GM23248 (cell line): ENCODE measurements at regions not wholly inside any gene's neighbourhood (a gene's known extent, or its start where the extent isn't known, plus 50 kb on each side); places are given as distances from the start of the nearest gene placed in this dataset.
A peak's percentile ranks its signal among the peaks of the same experiment; 100 is the strongest.

Experiments used
- DNase-seq: peaks from one replicate; pipeline ENCODE4 v3.0.0-alpha.2; 2015
- H2AFZ ChIP-seq: fragments of 200-600 bp; sonication (generic); 2 replicates; pipeline ENCODE4 v1.6.1; 2016; ENCODE audit warnings: antibody characterized with exemption
- H3F3A ChIP-seq: fragments of 200-600 bp; sonication (generic); 2 replicates; pipeline ENCODE4 v1.6.1; 2016; ENCODE audit warnings: mild to moderate bottlenecking, antibody characterized with exemption, mixed run types; ENCODE audit not compliant: insufficient read depth
- H3K27ac ChIP-seq: fragments of 200-600 bp; sonication (generic); 2 replicates; pipeline ENCODE4 v1.5.1; 2016; ENCODE audit warnings: mild to moderate bottlenecking
- H3K27me3 ChIP-seq: fragments of 200-600 bp; sonication (generic); replicated peaks from 2 replicates; pipeline ENCODE4 v1.6.1; 2016; ENCODE audit warnings: mild to moderate bottlenecking; ENCODE audit not compliant: insufficient read depth
- H3K36me3 ChIP-seq: fragments of 200-600 bp; sonication (generic); 2 replicates; pipeline ENCODE4 v1.6.1; 2016; ENCODE audit warnings: low read depth, mild to moderate bottlenecking
- H3K4me1 ChIP-seq: fragments of 200-600 bp; sonication (generic); 2 replicates; pipeline ENCODE4 v1.6.1; 2016; ENCODE audit warnings: mild to moderate bottlenecking; ENCODE audit not compliant: insufficient read depth
- H3K4me2 ChIP-seq: fragments of 200-600 bp; sonication (generic); one replicate; pipeline ENCODE4 v1.6.1; 2016; ENCODE audit warnings: mild to moderate bottlenecking; ENCODE audit not compliant: unreplicated experiment
- H3K4me3 ChIP-seq: fragments of 200-600 bp; sonication (generic); 2 replicates; pipeline ENCODE4 v1.5.1; 2016; ENCODE audit warnings: mild to moderate bottlenecking
- H3K79me2 ChIP-seq: fragments of 200-600 bp; sonication (generic); 2 replicates; pipeline ENCODE4 v1.6.1; 2016; ENCODE audit warnings: mild to moderate bottlenecking; ENCODE audit not compliant: insufficient read depth
- H3K9ac ChIP-seq: fragments of 200-600 bp; sonication (generic); 2 replicates; pipeline ENCODE4 v1.6.1; 2016; ENCODE audit warnings: mild to moderate bottlenecking
- H3K9me2 ChIP-seq: fragments of 200-600 bp; sonication (generic); 2 replicates; pipeline ENCODE4 v1.6.1; 2016; ENCODE audit warnings: mixed run types, mild to moderate bottlenecking, moderate library complexity; ENCODE audit not compliant: insufficient read depth
- H3K9me3 ChIP-seq: fragments of 200-600 bp; sonication (generic); one replicate; pipeline ENCODE4 v1.6.1; 2017; ENCODE audit warnings: low read depth
- H4K20me1 ChIP-seq: fragments of 200-600 bp; sonication (generic); 2 replicates; pipeline ENCODE4 v1.6.0; 2016; ENCODE audit not compliant: insufficient read depth
- EZH2 ChIP-seq: fragments of 200-600 bp; sonication (generic); IDR thresholded peaks from 2 replicates; pipeline ENCODE4 v1.6.1; 2018; ENCODE audit warnings: antibody characterized with exemption, mild to moderate bottlenecking; ENCODE audit not compliant: insufficient read depth, poor library complexity, severe bottlenecking
- EZH2phosphoT487 ChIP-seq: fragments of 200-600 bp; sonication (generic); IDR thresholded peaks from 2 replicates; pipeline ENCODE4 v1.6.1; 2018; ENCODE audit warnings: antibody characterized with exemption, moderate library complexity, mild to moderate bottlenecking, low read depth; ENCODE audit not compliant: insufficient read depth
- WGBS, 2 experiments: methylation state at CpG; one replicate each; pipeline ENCODE4 v1.1.6; 2015 to 2017; ENCODE audit warnings: low lambda C conversion rate in 2 of 2, low coverage in 1 of 2; ENCODE audit errors: missing lambda C conversion rate in 2 of 2; 5-methylcytosine and 5-hydroxymethylcytosine counted together
- in situ Hi-C: fragments of 300-500 bp; cut with MboI; formaldehyde crosslinking; loops from 2 replicates; pipeline ENCODE4 v1.15.0; 2020

DNA sequence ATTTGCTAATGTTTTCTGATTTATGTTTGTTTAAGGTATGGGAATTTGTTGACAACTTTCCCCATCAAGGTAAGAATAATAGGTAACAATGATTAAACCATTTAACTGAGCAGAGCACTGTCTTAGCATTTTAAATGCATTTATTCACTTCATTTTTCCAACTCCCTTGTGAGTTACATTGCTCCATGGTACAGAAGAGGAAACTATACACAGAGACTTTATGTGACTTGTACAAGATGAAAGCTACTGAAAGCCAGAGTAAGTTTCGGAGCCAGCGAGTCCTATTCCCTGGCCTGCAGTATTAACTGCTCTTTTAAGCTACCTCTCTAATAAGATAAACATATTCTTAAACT lies 708.8 kb downstream of the HDGFL1 start:
- Histone ChIP-seq H4K20me1 (no peaks in the 10 kb centered on the region), H3K36me3 (no peaks in the 10 kb centered on the region), H3K79me2 (no peaks in the 10 kb centered on the region), H3K4me3 (no peak overlapping the region), H3K9me2 (no peaks in the 10 kb centered on the region), H2AFZ (no peak overlapping the region), H3K4me2 (no peak overlapping the region), H3F3A (no peaks in the 10 kb centered on the region), H3K4me1 (no peaks in the 10 kb centered on the region), H3K9ac (no peak overlapping the region), H3K27ac (no peak overlapping the region), H3K27me3 (no peaks in the 10 kb centered on the region), H3K9me3 (no peaks in the 10 kb centered on the region)
- in situ Hi-C loops = no loop called here
- WGBS, 2 experiments = 72 to 83% methylated on average over 2 of the region's 2 CpGs
- TF ChIP-seq EZH2 (no peak), EZH2phosphoT487 (no peak)
- no peak for DNase-seq

DNA sequence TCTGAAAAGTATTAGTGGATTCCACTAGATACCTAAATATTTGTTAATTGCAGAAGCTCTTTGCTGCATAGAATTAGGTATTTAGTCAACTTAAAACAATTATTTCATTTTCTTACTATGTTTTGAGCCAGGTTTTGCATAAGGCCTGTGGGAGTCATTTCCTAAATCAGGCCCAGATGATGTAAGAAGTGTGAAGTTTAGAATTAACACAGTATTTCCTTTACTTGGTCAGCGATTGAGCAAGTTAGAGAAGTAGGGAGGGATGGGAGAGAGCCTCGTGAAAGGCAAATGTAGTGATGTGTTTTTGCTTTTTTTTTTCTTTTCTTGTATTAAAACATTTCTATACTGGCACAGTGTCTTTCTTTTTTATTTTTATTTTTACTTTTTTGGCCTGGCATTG lies 711.1 kb downstream of the HDGFL1 start:
- no peak for TF ChIP-seq EZH2
- TF ChIP-seq EZH2phosphoT487 = no peak
- H3K4me2 ChIP-seq = no peak overlapping the region
- no peak overlapping the region for H3K9ac ChIP-seq
- no peak overlapping the region for H3K27ac ChIP-seq
- no peaks in the 10 kb centered on the region for H3K27me3 ChIP-seq
- H3K4me1 ChIP-seq = no peaks in the 10 kb centered on the region
- DNase-seq = peak; percentile 6
- H2AFZ ChIP-seq = no peak overlapping the region
- no peaks in the 10 kb centered on the region for H3K9me2 ChIP-seq
- WGBS, 2 experiments = 2 to 3% methylated on average over 2 of the region's 2 CpGs
- H3K4me3 ChIP-seq = no peak overlapping the region
- in situ Hi-C loops = no loop called here
- H3K79me2 ChIP-seq = no peaks in the 10 kb centered on the region
- H3K36me3 ChIP-seq = no peaks in the 10 kb centered on the region
- no peaks in the 10 kb centered on the region for H3F3A ChIP-seq
- no peaks in the 10 kb centered on the region for H3K9me3 ChIP-seq
- H4K20me1 ChIP-seq = no peaks in the 10 kb centered on the region

DNA sequence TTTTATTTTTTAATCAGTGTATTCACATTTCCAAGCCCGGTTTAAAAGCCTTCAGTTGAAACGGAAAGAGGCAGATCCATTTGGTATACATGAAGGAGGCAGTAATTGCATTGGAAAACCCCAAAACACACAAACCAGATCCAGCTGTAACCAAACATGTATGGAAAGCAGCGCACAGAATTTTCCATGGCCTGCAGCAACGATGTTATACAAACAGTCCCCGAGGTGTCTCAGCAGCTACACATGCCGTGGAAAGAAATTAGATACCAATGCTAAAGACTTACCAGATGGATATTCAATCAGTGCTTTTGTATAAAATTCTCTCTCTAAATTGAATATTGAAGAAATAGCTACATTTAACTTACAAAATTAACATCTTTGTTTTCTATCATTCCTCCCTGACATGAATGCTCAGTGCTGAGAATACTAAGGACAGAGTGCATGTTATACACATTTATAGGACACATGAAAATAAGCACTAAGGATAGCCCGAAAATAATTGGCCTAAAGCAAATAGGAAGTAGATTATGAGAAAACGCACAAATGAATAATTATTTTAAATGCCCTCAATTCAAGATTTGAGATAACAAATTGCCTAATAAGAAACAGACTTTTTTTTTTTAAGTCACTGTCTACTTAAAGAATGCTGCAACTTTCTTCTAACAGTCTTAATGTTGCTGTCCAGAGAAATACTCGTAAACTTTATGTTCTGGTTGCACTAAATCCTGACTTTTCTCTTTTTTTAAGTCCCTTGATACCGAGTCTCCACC lies 713.1 kb downstream of the HDGFL1 start:
- Histone ChIP-seq H3K4me3 (no peak overlapping the region), H3K27ac (no peak overlapping the region), H3K9me3 (no peaks in the 10 kb centered on the region), H3K36me3 (no peaks in the 10 kb centered on the region), H3K4me1 (no peaks in the 10 kb centered on the region), H3K4me2 (no peak overlapping the region), H3F3A (no peaks in the 10 kb centered on the region), H3K27me3 (no peaks in the 10 kb centered on the region), H4K20me1 (no peaks in the 10 kb centered on the region), H3K79me2 (no peaks in the 10 kb centered on the region), H2AFZ (no peak overlapping the region), H3K9ac (no peak overlapping the region), H3K9me2 (no peaks in the 10 kb centered on the region)
- in situ Hi-C loops = no loop called here
- TF ChIP-seq EZH2 (no peak), EZH2phosphoT487 (no peak)
- 44 to 50% methylated on average over 10 of the region's 10 CpGs for WGBS, 2 experiments
- DNase-seq = no peak

DNA sequence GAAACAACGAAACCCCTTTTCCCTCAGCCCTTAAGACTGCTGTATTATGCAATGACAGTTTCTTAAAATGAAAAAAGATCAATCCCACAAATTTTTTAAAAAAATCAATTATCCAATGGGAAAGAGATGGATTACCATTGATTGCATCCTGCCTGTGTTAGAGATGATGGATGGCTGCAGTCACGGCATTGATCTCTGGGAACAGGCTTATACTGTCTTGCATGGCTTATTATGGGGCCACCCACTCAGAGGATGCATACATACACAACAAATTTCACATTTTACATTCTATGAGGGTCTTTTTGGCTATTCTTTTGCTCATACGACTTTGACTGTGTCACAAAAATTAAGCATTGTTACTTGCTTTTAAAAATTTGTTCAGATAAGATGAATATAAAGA lies 724.3 kb downstream of the HDGFL1 start:
- H3K4me3 ChIP-seq = no peak overlapping the region
- H3K9ac ChIP-seq = no peak overlapping the region
- no peaks in the 10 kb centered on the region for H4K20me1 ChIP-seq
- in situ Hi-C loops = no loop called here
- H3K36me3 ChIP-seq = no peaks in the 10 kb centered on the region
- DNase-seq = no peak
- no peak overlapping the region for H2AFZ ChIP-seq
- H3F3A ChIP-seq = no peaks in the 10 kb centered on the region
- H3K27ac ChIP-seq = no peak overlapping the region
- no peaks in the 10 kb centered on the region for H3K27me3 ChIP-seq
- H3K9me2 ChIP-seq = no peaks in the 10 kb centered on the region
- TF ChIP-seq EZH2 (no peak), EZH2phosphoT487 (no peak)
- no peaks in the 10 kb centered on the region for H3K9me3 ChIP-seq
- no peaks in the 10 kb centered on the region for H3K4me1 ChIP-seq
- no peak overlapping the region for H3K4me2 ChIP-seq
- 29 to 31% methylated on average over 3 of the region's 3 CpGs for WGBS, 2 experiments
- no peaks in the 10 kb centered on the region for H3K79me2 ChIP-seq

DNA sequence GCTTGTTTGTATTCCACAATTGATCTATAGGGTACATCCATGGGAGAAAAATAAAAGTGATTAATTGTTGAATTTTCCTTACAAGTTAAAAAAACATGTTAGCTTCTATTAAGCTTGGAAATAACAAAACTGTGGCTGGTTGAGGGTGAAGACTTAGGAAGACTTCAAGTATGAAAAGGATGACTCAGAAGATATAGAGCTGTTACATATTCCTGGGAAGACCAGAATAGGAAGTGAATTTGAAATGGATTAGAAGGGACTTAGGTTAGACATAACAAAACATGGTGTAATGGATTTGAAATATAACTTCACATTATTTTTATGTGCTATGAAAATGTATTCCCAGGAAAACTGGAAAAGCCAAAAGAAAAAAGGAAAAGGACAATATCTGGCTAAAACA lies 732.2 kb downstream of the HDGFL1 start:
- Histone ChIP-seq H3K9me3 (no peaks in the 10 kb centered on the region), H3K79me2 (no peaks in the 10 kb centered on the region), H3K27ac (no peak overlapping the region), H2AFZ (no peak overlapping the region), H4K20me1 (no peaks in the 10 kb centered on the region), H3K4me3 (no peak overlapping the region), H3K9ac (no peak overlapping the region), H3K27me3 (no peaks in the 10 kb centered on the region), H3K9me2 (peaks cover 4% of the 10 kb centered on the region; the same call in 1 of the 2 replicates), H3K4me2 (no peak overlapping the region), H3K4me1 (no peaks in the 10 kb centered on the region), H3F3A (no peaks in the 10 kb centered on the region), H3K36me3 (no peaks in the 10 kb centered on the region)
- in situ Hi-C loops = no loop called here
- DNase-seq = no peak
- TF ChIP-seq EZH2 = no peak
- no peak for TF ChIP-seq EZH2phosphoT487
